ENCODE measurements at regions not wholly inside any gene's neighbourhood (a gene's known extent, or its start where the extent isn't known, plus 50 kb on each side); places are given as distances from the start of the nearest gene placed in this dataset.
"Not testable (repeated sequence)": the region's sequence is repeated elsewhere in the genome, so short reads cannot be mapped to it uniquely, and the experiment has no call there.

DNA sequence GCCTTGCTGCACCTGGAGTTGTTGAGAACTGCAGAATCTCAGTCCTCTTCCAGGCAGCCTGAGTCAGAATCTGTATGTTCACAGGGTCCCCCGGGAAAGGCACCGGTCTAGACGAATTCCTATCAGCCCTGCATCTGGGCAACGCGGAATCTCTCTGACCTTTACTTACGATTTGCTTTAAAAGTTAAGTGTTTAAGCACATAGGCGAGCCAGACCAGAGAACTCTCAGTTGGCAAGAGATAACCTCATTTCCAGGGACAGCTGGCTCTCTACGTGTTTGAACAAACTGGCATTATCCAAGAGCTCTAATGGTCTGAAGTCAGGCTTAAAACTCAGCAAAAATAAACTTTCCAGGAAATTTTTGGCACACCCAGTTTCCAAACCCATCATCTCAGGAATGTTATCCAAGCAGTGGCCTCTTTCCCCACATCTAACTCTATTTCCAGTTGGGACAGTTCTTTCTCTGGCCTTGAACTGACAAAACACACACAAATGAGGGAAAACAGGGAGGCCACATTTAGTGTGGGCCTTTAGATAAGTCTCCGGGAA, 53.4 kb downstream of the HES1 start:
- POLR2A ChIA-PET (ENCODE audit: low non-redundant PET): no interaction called here
- H3K27ac ChIP-seq (ENCODE audit: low read depth, low read length, poor library complexity, severe bottlenecking): no peak overlapping the region
- no peaks in the 10 kb centered on the region for H3K4me1 ChIP-seq (ENCODE audit: insufficient read depth, low read length, poor library complexity, severe bottlenecking)
- intact Hi-C loops (cut with micrococcal nuclease; ENCODE audit: unreplicated experiment): no loop called here
- no peaks in the 10 kb centered on the region for H3K36me3 ChIP-seq (ENCODE audit: insufficient read depth, low read length, poor library complexity, severe bottlenecking)
- CTCF ChIA-PET: no interaction called here
- no peaks in the 10 kb centered on the region for H3K9me3 ChIP-seq (ENCODE audit: low read depth, low read length, poor library complexity, severe bottlenecking)
- BruUV-seq (replicated peaks): no TSS peak
- H3K4me3 ChIP-seq (ENCODE audit: low read depth, low read length, poor library complexity, severe bottlenecking): no peak overlapping the region
- TF ChIP-seq, protein P1, sequence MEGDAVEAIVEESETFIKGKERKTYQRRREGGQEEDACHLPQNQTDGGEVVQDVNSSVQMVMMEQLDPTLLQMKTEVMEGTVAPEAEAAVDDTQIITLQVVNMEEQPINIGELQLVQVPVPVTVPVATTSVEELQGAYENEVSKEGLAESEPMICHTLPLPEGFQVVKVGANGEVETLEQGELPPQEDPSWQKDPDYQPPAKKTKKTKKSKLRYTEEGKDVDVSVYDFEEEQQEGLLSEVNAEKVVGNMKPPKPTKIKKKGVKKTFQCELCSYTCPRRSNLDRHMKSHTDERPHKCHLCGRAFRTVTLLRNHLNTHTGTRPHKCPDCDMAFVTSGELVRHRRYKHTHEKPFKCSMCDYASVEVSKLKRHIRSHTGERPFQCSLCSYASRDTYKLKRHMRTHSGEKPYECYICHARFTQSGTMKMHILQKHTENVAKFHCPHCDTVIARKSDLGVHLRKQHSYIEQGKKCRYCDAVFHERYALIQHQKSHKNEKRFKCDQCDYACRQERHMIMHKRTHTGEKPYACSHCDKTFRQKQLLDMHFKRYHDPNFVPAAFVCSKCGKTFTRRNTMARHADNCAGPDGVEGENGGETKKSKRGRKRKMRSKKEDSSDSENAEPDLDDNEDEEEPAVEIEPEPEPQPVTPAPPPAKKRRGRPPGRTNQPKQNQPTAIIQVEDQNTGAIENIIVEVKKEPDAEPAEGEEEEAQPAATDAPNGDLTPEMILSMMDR (conservative IDR thresholded peaks at IDR 0.05; ENCODE audit: low read depth, low read length): no peak
- TF ChIP-seq EZH2 (IDR thresholded peaks at IDR 0.05; ENCODE audit: borderline replicate concordance, low read depth, low read length, poor library complexity, severe bottlenecking): no peak
- H3K27me3 ChIP-seq (replicated peaks; ENCODE audit: insufficient read depth, low read depth, low read length, poor library complexity): no peaks in the 10 kb centered on the region
- no peak for DNase-seq (ENCODE audit: low spot score)

DNA sequence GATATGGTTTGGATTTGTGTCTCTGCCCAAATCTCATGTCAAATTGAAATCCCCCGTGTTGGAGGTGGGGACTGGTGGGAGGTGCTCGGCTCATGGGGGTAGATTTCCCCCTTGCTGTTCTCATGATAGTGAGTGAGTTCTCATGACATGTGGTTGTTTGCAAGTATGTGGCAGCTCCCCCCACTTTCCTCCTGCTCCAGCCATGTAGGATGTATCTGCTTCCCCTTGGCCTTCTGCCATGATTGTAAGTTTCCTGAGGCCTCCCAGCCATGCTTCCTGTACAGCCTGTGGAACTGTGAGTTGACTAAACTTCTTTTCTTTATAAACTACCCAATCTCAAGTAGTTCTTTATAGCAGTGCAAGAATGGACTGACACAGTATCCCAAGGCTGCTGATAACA, 55.9 kb downstream of the HES1 start:
- H3K27ac ChIP-seq (ENCODE audit: low read depth, low read length, poor library complexity, severe bottlenecking); H3K36me3 ChIP-seq (ENCODE audit: insufficient read depth, low read length, poor library complexity, severe bottlenecking); H3K4me3 ChIP-seq (ENCODE audit: low read depth, low read length, poor library complexity, severe bottlenecking); POLR2A ChIA-PET (ENCODE audit: low non-redundant PET); DNase-seq (ENCODE audit: low spot score); BruUV-seq (replicated peaks); H3K27me3 ChIP-seq (replicated peaks; ENCODE audit: insufficient read depth, low read depth, low read length, poor library complexity); CTCF ChIA-PET; intact Hi-C loops (cut with micrococcal nuclease; ENCODE audit: unreplicated experiment); H3K4me1 ChIP-seq (ENCODE audit: insufficient read depth, low read length, poor library complexity, severe bottlenecking); H3K9me3 ChIP-seq (ENCODE audit: low read depth, low read length, poor library complexity, severe bottlenecking): not testable (repeated sequence)

DNA sequence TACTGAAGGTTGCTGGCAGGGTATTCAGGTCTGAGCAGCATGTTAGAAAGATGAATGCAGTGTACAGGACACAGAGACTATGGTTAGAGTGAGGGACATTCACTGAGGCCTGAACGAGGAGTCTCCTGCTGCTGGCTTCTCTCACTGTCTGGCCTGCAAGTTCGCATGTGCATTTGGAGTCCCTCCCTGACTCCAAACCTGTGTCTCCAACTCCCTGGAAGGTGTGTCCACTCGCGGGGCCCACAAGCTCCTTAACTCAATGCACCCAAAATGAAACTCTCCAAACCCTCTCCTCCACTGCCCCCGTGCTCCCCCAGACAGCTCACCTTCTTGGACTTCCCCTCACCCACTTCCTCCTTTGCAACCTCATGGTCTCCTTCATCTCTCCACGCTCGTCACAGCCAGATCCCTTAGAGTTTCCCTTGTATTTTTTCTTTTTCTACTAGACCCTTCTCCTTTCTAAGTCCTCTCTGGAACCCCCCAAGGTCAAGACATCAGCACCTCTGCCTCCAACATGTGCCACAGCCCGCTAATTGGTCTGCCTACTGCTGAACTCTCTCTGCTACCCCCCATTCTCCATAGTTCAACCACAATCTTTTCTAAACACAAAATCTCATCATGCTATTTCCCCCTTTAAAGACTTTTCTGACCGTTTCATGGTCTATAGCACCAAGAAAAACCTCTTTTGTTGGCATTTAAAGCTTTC, 58.3 kb downstream of the HES1 start:
- no peak for TF ChIP-seq EZH2 (IDR thresholded peaks at IDR 0.05; ENCODE audit: borderline replicate concordance, low read depth, low read length, poor library complexity, severe bottlenecking)
- TF ChIP-seq, protein P1 (conservative IDR thresholded peaks at IDR 0.05; ENCODE audit: low read depth, low read length): no peak
- ChIA-PET POLR2A (ENCODE audit: low non-redundant PET) (no interaction called here), CTCF (no interaction called here)
- Histone ChIP-seq H3K27me3 (replicated peaks; ENCODE audit: insufficient read depth, low read depth, low read length, poor library complexity) (no peaks in the 10 kb centered on the region), H3K9me3 (ENCODE audit: low read depth, low read length, poor library complexity, severe bottlenecking) (no peaks in the 10 kb centered on the region), H3K27ac (ENCODE audit: low read depth, low read length, poor library complexity, severe bottlenecking) (no peak overlapping the region), H3K4me3 (ENCODE audit: low read depth, low read length, poor library complexity, severe bottlenecking) (no peak overlapping the region), H3K36me3 (ENCODE audit: insufficient read depth, low read length, poor library complexity, severe bottlenecking) (no peaks in the 10 kb centered on the region), H3K4me1 (ENCODE audit: insufficient read depth, low read length, poor library complexity, severe bottlenecking) (no peaks in the 10 kb centered on the region)
- no peak for DNase-seq (ENCODE audit: low spot score)
- BruUV-seq (replicated peaks): no TSS peak
- intact Hi-C loops (cut with micrococcal nuclease; ENCODE audit: unreplicated experiment): no loop called here

DNA sequence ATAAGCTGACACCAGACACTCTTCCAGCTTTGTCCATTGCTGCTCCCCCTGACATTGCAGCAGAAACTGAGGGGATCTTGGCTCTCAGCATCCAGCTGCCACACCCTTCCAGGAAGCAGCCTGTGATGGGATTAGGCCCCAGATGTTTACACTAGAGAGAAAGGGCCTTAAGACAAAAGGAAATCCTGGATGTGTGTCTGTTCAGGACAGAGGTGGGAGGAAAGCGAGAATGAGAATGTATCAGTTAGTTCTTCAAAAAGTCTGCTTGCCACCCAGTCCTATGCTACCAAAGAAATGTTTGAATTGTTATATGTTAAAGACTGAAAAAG, 58.8 kb downstream of the HES1 start:
- Histone ChIP-seq H3K4me1 (ENCODE audit: insufficient read depth, low read length, poor library complexity, severe bottlenecking) (no peaks in the 10 kb centered on the region), H3K36me3 (ENCODE audit: insufficient read depth, low read length, poor library complexity, severe bottlenecking) (no peaks in the 10 kb centered on the region), H3K9me3 (ENCODE audit: low read depth, low read length, poor library complexity, severe bottlenecking) (no peaks in the 10 kb centered on the region), H3K27me3 (replicated peaks; ENCODE audit: insufficient read depth, low read depth, low read length, poor library complexity) (no peaks in the 10 kb centered on the region), H3K27ac (ENCODE audit: low read depth, low read length, poor library complexity, severe bottlenecking) (no peak overlapping the region), H3K4me3 (ENCODE audit: low read depth, low read length, poor library complexity, severe bottlenecking) (no peak overlapping the region)
- ChIA-PET CTCF (no interaction called here), POLR2A (ENCODE audit: low non-redundant PET) (no interaction called here)
- intact Hi-C loops (cut with micrococcal nuclease; ENCODE audit: unreplicated experiment): no loop called here
- no peak for DNase-seq (ENCODE audit: low spot score)
- TF ChIP-seq, protein P1 (conservative IDR thresholded peaks at IDR 0.05; ENCODE audit: low read depth, low read length): no peak
- TF ChIP-seq EZH2 (IDR thresholded peaks at IDR 0.05; ENCODE audit: borderline replicate concordance, low read depth, low read length, poor library complexity, severe bottlenecking): no peak
- no TSS peak for BruUV-seq (replicated peaks)

All from A673 (cell line).